ENCODE measurements at regions not wholly inside any gene's neighbourhood (a gene's known extent, or its start where the extent isn't known, plus 50 kb on each side); places are given as distances from the start of the nearest gene placed in this dataset.

GRCh38 chr3:72352176-72352575, 496.1 kb downstream of the SHQ1 start:
- TF ChIP-seq CTCF (IDR thresholded peaks at IDR 0.05) (no peak), POLR2A (IDR thresholded peaks at IDR 0.05) (no peak)

Data from right lobe of liver (tissue), 4 donors.